ENCODE measurements at regions not wholly inside any gene's neighbourhood (a gene's known extent, or its start where the extent isn't known, plus 50 kb on each side); places are given as distances from the start of the nearest gene placed in this dataset.

GRCh38 chr15:94785091-94785490 lies 553.7 kb downstream of the MCTP2 start:
- Histone ChIP-seq H3K4me1 (ENCODE audit: insufficient read depth, low read length, poor library complexity, severe bottlenecking) (no peaks in the 10 kb centered on the region), H2AFZ (ENCODE audit: low read length) (no peak overlapping the region), H3K9ac (ENCODE audit: low read depth, low read length, poor library complexity, severe bottlenecking) (no peak overlapping the region), H3K9me3 (ENCODE audit: insufficient read depth, low read depth, low read length) (0 out of 2 replicates have a peak, but pooled peaks cover 6% of the 10 kb centered on the region), H4K20me1 (ENCODE audit: insufficient read depth, low read length, poor library complexity, severe bottlenecking) (no peaks in the 10 kb centered on the region), H3K79me2 (ENCODE audit: insufficient read depth, low read length) (no peaks in the 10 kb centered on the region), H3K27me3 (ENCODE audit: insufficient read depth, low read length, poor library complexity, severe bottlenecking) (no peaks in the 10 kb centered on the region), H3K9me2 (replicated peaks; ENCODE audit: low read depth, low read length) (no peaks in the 10 kb centered on the region), H3K4me2 (ENCODE audit: low read depth, low read length, poor library complexity, severe bottlenecking) (no peak overlapping the region), H3F3A (ENCODE audit: low read depth) (no peaks in the 10 kb centered on the region), H3K4me3 (ENCODE audit: low read length, poor library complexity, severe bottlenecking) (no peak overlapping the region), H3K36me3 (ENCODE audit: insufficient read depth, low read length) (no peaks in the 10 kb centered on the region)
- TF ChIP-seq EZH2phosphoT487 (IDR thresholded peaks at IDR 0.05; ENCODE audit: borderline replicate concordance) = no peak
- TF ChIP-seq CTCF (conservative IDR thresholded peaks at IDR 0.05; ENCODE audit: low read length) = no peak

GRCh38 chr15:94791008-94791407 lies 559.6 kb downstream of the MCTP2 start:
- H3K4me3 ChIP-seq (ENCODE audit: low read length, poor library complexity, severe bottlenecking) = no peak overlapping the region
- no peak overlapping the region for H3K4me2 ChIP-seq (ENCODE audit: low read depth, low read length, poor library complexity, severe bottlenecking)
- H3K36me3 ChIP-seq (ENCODE audit: insufficient read depth, low read length) = no peaks in the 10 kb centered on the region
- no peaks in the 10 kb centered on the region for H3F3A ChIP-seq (ENCODE audit: low read depth)
- no peak for TF ChIP-seq EZH2phosphoT487 (IDR thresholded peaks at IDR 0.05; ENCODE audit: borderline replicate concordance)
- TF ChIP-seq CTCF (conservative IDR thresholded peaks at IDR 0.05; ENCODE audit: low read length) = no peak
- no peaks in the 10 kb centered on the region for H4K20me1 ChIP-seq (ENCODE audit: insufficient read depth, low read length, poor library complexity, severe bottlenecking)
- H3K9me2 ChIP-seq (replicated peaks; ENCODE audit: low read depth, low read length) = no peaks in the 10 kb centered on the region
- no peak overlapping the region for H3K9ac ChIP-seq (ENCODE audit: low read depth, low read length, poor library complexity, severe bottlenecking)
- H3K9me3 ChIP-seq (ENCODE audit: insufficient read depth, low read depth, low read length) = 0 out of 2 replicates have a peak, but pooled peaks cover 6% of the 10 kb centered on the region
- H3K79me2 ChIP-seq (ENCODE audit: insufficient read depth, low read length) = no peaks in the 10 kb centered on the region
- no peaks in the 10 kb centered on the region for H3K4me1 ChIP-seq (ENCODE audit: insufficient read depth, low read length, poor library complexity, severe bottlenecking)
- H2AFZ ChIP-seq (ENCODE audit: low read length) = no peak overlapping the region
- no peaks in the 10 kb centered on the region for H3K27me3 ChIP-seq (ENCODE audit: insufficient read depth, low read length, poor library complexity, severe bottlenecking)

GRCh38 chr15:94791510-94791909 lies 560.1 kb downstream of the MCTP2 start:
- H3K9ac ChIP-seq (ENCODE audit: low read depth, low read length, poor library complexity, severe bottlenecking) = no peak overlapping the region
- 0 out of 2 replicates have a peak, but pooled peaks cover 6% of the 10 kb centered on the region for H3K9me3 ChIP-seq (ENCODE audit: insufficient read depth, low read depth, low read length)
- H3F3A ChIP-seq (ENCODE audit: low read depth) = no peaks in the 10 kb centered on the region
- H3K4me1 ChIP-seq (ENCODE audit: insufficient read depth, low read length, poor library complexity, severe bottlenecking) = no peaks in the 10 kb centered on the region
- no peaks in the 10 kb centered on the region for H3K27me3 ChIP-seq (ENCODE audit: insufficient read depth, low read length, poor library complexity, severe bottlenecking)
- H2AFZ ChIP-seq (ENCODE audit: low read length) = no peak overlapping the region
- no peaks in the 10 kb centered on the region for H3K79me2 ChIP-seq (ENCODE audit: insufficient read depth, low read length)
- H3K4me3 ChIP-seq (ENCODE audit: low read length, poor library complexity, severe bottlenecking) = no peak overlapping the region
- TF ChIP-seq EZH2phosphoT487 (IDR thresholded peaks at IDR 0.05; ENCODE audit: borderline replicate concordance) (no peak), CTCF (conservative IDR thresholded peaks at IDR 0.05; ENCODE audit: low read length) (no peak)
- H3K4me2 ChIP-seq (ENCODE audit: low read depth, low read length, poor library complexity, severe bottlenecking) = no peak overlapping the region
- H4K20me1 ChIP-seq (ENCODE audit: insufficient read depth, low read length, poor library complexity, severe bottlenecking) = no peaks in the 10 kb centered on the region
- no peaks in the 10 kb centered on the region for H3K36me3 ChIP-seq (ENCODE audit: insufficient read depth, low read length)
- H3K9me2 ChIP-seq (replicated peaks; ENCODE audit: low read depth, low read length) = no peaks in the 10 kb centered on the region
